Mesenchymal stem cell (in vitro differentiated cells and primary cell): ENCODE measurements at regions not wholly inside any gene's neighbourhood (a gene's known extent, or its start where the extent isn't known, plus 50 kb on each side); places are given as distances from the start of the nearest gene placed in this dataset.
"Not testable (repeated sequence)": the region's sequence is repeated elsewhere in the genome, so short reads cannot be mapped to it uniquely, and the experiment has no call there.

Experiments
- DNase-seq: peaks from one replicate; pipeline ENCODE4 v3.0.0-alpha.2; 2013
- H2AFZ ChIP-seq: one replicate; pipeline ENCODE4 v1.6.1; 2013; ENCODE audit warnings: low read depth, mild to moderate bottlenecking, control low read depth, inconsistent platforms, low read length, moderate library complexity
- H2AK5ac ChIP-seq: 2 replicates; pipeline ENCODE4 v1.6.1; 2013; ENCODE audit warnings: low read length, moderate library complexity, mild to moderate bottlenecking, inconsistent platforms; ENCODE audit not compliant: severe bottlenecking
- H2BK120ac ChIP-seq: one replicate; pipeline ENCODE4 v1.6.1; 2013; ENCODE audit warnings: low read depth, mild to moderate bottlenecking, inconsistent platforms, low read length, moderate library complexity
- H2BK12ac ChIP-seq, 2 experiments: one replicate each; pipeline ENCODE4 v1.6.1; 2013; ENCODE audit warnings: inconsistent platforms in 2 of 2, low read length in 2 of 2, mild to moderate bottlenecking in 2 of 2, moderate library complexity in 2 of 2, control low read depth in 1 of 2
- H2BK15ac ChIP-seq: one replicate; pipeline ENCODE4 v1.6.1; 2013; ENCODE audit warnings: mild to moderate bottlenecking, low read depth, inconsistent platforms; ENCODE audit not compliant: poor library complexity, severe bottlenecking
- H2BK5ac ChIP-seq: 2 replicates; pipeline ENCODE4 v1.6.1; 2013; ENCODE audit warnings: low read depth, mild to moderate bottlenecking, low read length, control low read depth, inconsistent platforms; ENCODE audit not compliant: poor library complexity, severe bottlenecking
- H3K14ac ChIP-seq, 2 experiments: one replicate each; pipeline ENCODE4 v1.6.1; 2013; ENCODE audit warnings: inconsistent platforms in 2 of 2, low read length in 2 of 2, control low read depth in 1 of 2, mild to moderate bottlenecking in 1 of 2, moderate library complexity in 1 of 2
- H3K18ac ChIP-seq, 2 experiments: one replicate each; pipeline ENCODE4 v1.6.1; 2013; ENCODE audit warnings: inconsistent platforms in 2 of 2, low read length in 2 of 2, control low read depth in 1 of 2, low read depth in 1 of 2, mild to moderate bottlenecking in 1 of 2
- H3K23ac ChIP-seq, 2 experiments: one replicate each; pipeline ENCODE4 v1.6.1; 2013; ENCODE audit warnings: inconsistent platforms in 2 of 2, low read length in 2 of 2, mild to moderate bottlenecking in 2 of 2, moderate library complexity in 2 of 2, control low read depth in 1 of 2
- H3K27ac ChIP-seq: 2 replicates; pipeline ENCODE4 v1.5.1; 2013; ENCODE audit warnings: mild to moderate bottlenecking, moderate library complexity, low read length, control low read depth, inconsistent platforms; ENCODE audit not compliant: poor library complexity, severe bottlenecking
- H3K27me3 ChIP-seq, 2 experiments: 2 replicates each; pipeline versions ENCODE4 v1.6.1 to v1.7.0; 2013; ENCODE audit warnings: low read length in 2 of 2, mild to moderate bottlenecking in 2 of 2, moderate library complexity in 2 of 2, control low read depth in 1 of 2, inconsistent platforms in 1 of 2; ENCODE audit not compliant: control insufficient read depth in 1 of 2, insufficient read depth in 1 of 2
- H3K36me3 ChIP-seq, 2 experiments: 2 replicates each; pipeline versions ENCODE4 v1.6.1 to v1.7.0; 2013; ENCODE audit warnings: low read length in 2 of 2, control low read depth in 1 of 2, inconsistent platforms in 1 of 2, low read depth in 1 of 2, mild to moderate bottlenecking in 1 of 2; ENCODE audit not compliant: insufficient read depth in 2 of 2, control insufficient read depth in 1 of 2
- H3K4ac ChIP-seq, 2 experiments: one replicate each; pipeline ENCODE4 v1.6.1; 2013; ENCODE audit warnings: inconsistent platforms in 2 of 2, low read length in 2 of 2, mild to moderate bottlenecking in 2 of 2, moderate library complexity in 2 of 2, control low read depth in 1 of 2, low read depth in 1 of 2
- H3K4me1 ChIP-seq: 2 replicates; pipeline ENCODE4 v1.6.1; 2013; ENCODE audit warnings: low read depth, low read length, control low read depth; ENCODE audit not compliant: control insufficient read depth, insufficient read depth
- H3K4me2 ChIP-seq: 2 replicates; pipeline ENCODE4 v1.6.1; 2013; ENCODE audit warnings: low read length, mild to moderate bottlenecking, inconsistent platforms; ENCODE audit not compliant: poor library complexity, severe bottlenecking
- H3K4me3 ChIP-seq, 2 experiments: 2 replicates each; pipeline versions ENCODE4 v1.5.1 to v1.7.0; 2013; ENCODE audit warnings: low read length in 2 of 2, mild to moderate bottlenecking in 2 of 2, control low read depth in 1 of 2, low read depth in 1 of 2; ENCODE audit not compliant: insufficient read depth in 1 of 2
- H3K79me1 ChIP-seq: replicated peaks from 2 replicates; pipeline ENCODE4 v1.6.1; 2013; ENCODE audit warnings: mild to moderate bottlenecking, control low read depth, low read length, inconsistent platforms; ENCODE audit not compliant: poor library complexity, severe bottlenecking
- H3K9ac ChIP-seq: 2 replicates; pipeline ENCODE4 v1.7.0; 2013; ENCODE audit warnings: mild to moderate bottlenecking, low read length, moderate library complexity
- H3K9me3 ChIP-seq: 2 replicates; pipeline ENCODE4 v1.7.0; 2013; ENCODE audit warnings: mild to moderate bottlenecking, low read length; ENCODE audit not compliant: control insufficient read depth
- H4K8ac ChIP-seq: one replicate; pipeline ENCODE4 v1.6.1; 2013; ENCODE audit warnings: inconsistent platforms, mild to moderate bottlenecking, low read length, moderate library complexity
- H4K91ac ChIP-seq: one replicate; pipeline ENCODE4 v1.6.1; 2013; ENCODE audit warnings: mild to moderate bottlenecking, low read length, inconsistent platforms
- WGBS: methylation state at CpG from one replicate; pipeline ENCODE4 v1.1.7; 2013; ENCODE audit warnings: mixed read lengths; 5-methylcytosine and 5-hydroxymethylcytosine counted together

GRCh38 chr18:24613896-24614640, 153.6 kb downstream of the HRH4 start:
- no peak overlapping the region for H2AFZ ChIP-seq
- DNase-seq, result no peak
- H2BK120ac ChIP-seq, result no peak overlapping the region
- H3K79me1 ChIP-seq, result no peaks in the 10 kb centered on the region
- H3K4me2 ChIP-seq, result no peak overlapping the region
- H3K23ac ChIP-seq, result no peak overlapping the region
- no peaks in the 10 kb centered on the region for H3K4me1 ChIP-seq
- H3K27me3 ChIP-seq, result peaks cover 7 to 13% of the 10 kb centered on the region in 2 experiments
- H3K4ac ChIP-seq, result no peak overlapping the region
- H3K36me3 ChIP-seq, result no peaks in the 10 kb centered on the region
- H4K8ac ChIP-seq, result no peak overlapping the region
- no peak overlapping the region for H4K91ac ChIP-seq
- no peaks in the 10 kb centered on the region for H3K9me3 ChIP-seq
- H3K9ac ChIP-seq, result no peak overlapping the region
- H3K14ac ChIP-seq, result no peak overlapping the region
- no peak overlapping the region for H2BK15ac ChIP-seq
- H3K4me3 ChIP-seq, result no peak overlapping the region
- H3K18ac ChIP-seq, result no peak overlapping the region
- no peak overlapping the region for H3K27ac ChIP-seq
- no peak overlapping the region for H2BK5ac ChIP-seq
- no peak overlapping the region for H2AK5ac ChIP-seq
- no peak overlapping the region for H2BK12ac ChIP-seq
- WGBS, result 95% methylated on average over 2 of the region's 3 CpGs

- WGBS, result 34% methylated on average over 3 of the region's 3 CpGs
- DNase-seq, result no peak
- H3K27me3 ChIP-seq, result peaks cover 5 to 13% of the 10 kb centered on the region in 2 experiments
- H4K8ac ChIP-seq, result no peak overlapping the region
- H3K36me3 ChIP-seq, result no peaks in the 10 kb centered on the region
- no peak overlapping the region for H2AFZ ChIP-seq
- H3K14ac ChIP-seq, result no peak overlapping the region
- no peak overlapping the region for H2BK5ac ChIP-seq
- H3K4ac ChIP-seq, result no peak overlapping the region
- no peak overlapping the region for H3K4me3 ChIP-seq
- H3K4me2 ChIP-seq, result no peak overlapping the region
- no peaks in the 10 kb centered on the region for H3K79me1 ChIP-seq
- H4K91ac ChIP-seq, result no peak overlapping the region
- no peaks in the 10 kb centered on the region for H3K9me3 ChIP-seq
- no peak overlapping the region for H3K23ac ChIP-seq
- H3K4me1 ChIP-seq, result no peaks in the 10 kb centered on the region
- no peak overlapping the region for H3K18ac ChIP-seq
- H2BK12ac ChIP-seq, result no peak overlapping the region
- no peak overlapping the region for H2BK120ac ChIP-seq
- no peak overlapping the region for H2AK5ac ChIP-seq
- H2BK15ac ChIP-seq, result no peak overlapping the region
- no peak overlapping the region for H3K27ac ChIP-seq
- H3K9ac ChIP-seq, result no peak overlapping the region
Observed at GRCh38 chr18:24616653-24617052, 156.2 kb downstream of the HRH4 start.

- H3K4me1 ChIP-seq, H3K4me2 ChIP-seq, H3K14ac ChIP-seq, H4K8ac ChIP-seq, H3K9me3 ChIP-seq, H3K9ac ChIP-seq, H2BK15ac ChIP-seq, H2BK5ac ChIP-seq, H3K27me3 ChIP-seq, H2AK5ac ChIP-seq, H3K18ac ChIP-seq, H2BK120ac ChIP-seq, H3K4me3 ChIP-seq, H3K36me3 ChIP-seq, H3K27ac ChIP-seq, H3K79me1 ChIP-seq, H2AFZ ChIP-seq, H3K4ac ChIP-seq, H3K23ac ChIP-seq, H4K91ac ChIP-seq, DNase-seq, H2BK12ac ChIP-seq: not testable (repeated sequence)
- WGBS, result no CpG with 5 or more reads among the region's 17 CpGs
Observed at GRCh38 chr18:24624421-24624820, 164.0 kb downstream of the HRH4 start.

GRCh38 chr18:24627644-24628315, 167.3 kb downstream of the HRH4 start:
- Histone ChIP-seq H3K36me3 (no peaks in the 10 kb centered on the region), H3K18ac (no peak overlapping the region), H3K23ac (no peak overlapping the region), H2AFZ (no peak overlapping the region), H3K9ac (peak overlapping the region; percentile 5), H2BK5ac (no peak overlapping the region), H3K4ac (no peak overlapping the region), H2BK15ac (no peak overlapping the region), H3K27ac (no peak overlapping the region), H3K9me3 (no peaks in the 10 kb centered on the region), H4K91ac (no peak overlapping the region), H3K27me3 (peaks cover 0 to 25% of the 10 kb centered on the region in 2 experiments), H3K4me1 (peaks cover 5% of the 10 kb centered on the region), H3K4me3 (peak overlapping the region in 1 of 2 experiments; percentile 40), H3K4me2 (no peak overlapping the region), H2AK5ac (no peak overlapping the region), H3K14ac (no peak overlapping the region), H3K79me1 (no peaks in the 10 kb centered on the region), H2BK12ac (no peak overlapping the region), H2BK120ac (no peak overlapping the region), H4K8ac (no peak overlapping the region)
- WGBS, result 59% methylated on average over 3 of the region's 4 CpGs
- peak; percentile 59 for DNase-seq
